T47D (cell line): ENCODE measurements at regions not wholly inside any gene's neighbourhood (a gene's known extent, or its start where the extent isn't known, plus 50 kb on each side); places are given as distances from the start of the nearest gene placed in this dataset.

ENCODE experiments used
- DNase-seq, 2 experiments: peaks; one replicate each; pipeline versions ENCODE4 v3.0.0 to v3.0.0-alpha.2; 2011 to 2012; ENCODE audit warnings: low read depth in 1 of 2, low spot score in 1 of 2
- JUND ChIP-seq: IDR thresholded peaks from 2 replicates; pipeline ENCODE4 v1.6.1; 2012; ENCODE audit warnings: low read depth
- in situ Hi-C: cut with HindIII; loops from 2 replicates; pipeline ENCODE4 v1.10.0; 2016; ENCODE audit warnings: low sequenced_read_pairs, low pct_unique_long_range_greater_than_20kb

DNA sequence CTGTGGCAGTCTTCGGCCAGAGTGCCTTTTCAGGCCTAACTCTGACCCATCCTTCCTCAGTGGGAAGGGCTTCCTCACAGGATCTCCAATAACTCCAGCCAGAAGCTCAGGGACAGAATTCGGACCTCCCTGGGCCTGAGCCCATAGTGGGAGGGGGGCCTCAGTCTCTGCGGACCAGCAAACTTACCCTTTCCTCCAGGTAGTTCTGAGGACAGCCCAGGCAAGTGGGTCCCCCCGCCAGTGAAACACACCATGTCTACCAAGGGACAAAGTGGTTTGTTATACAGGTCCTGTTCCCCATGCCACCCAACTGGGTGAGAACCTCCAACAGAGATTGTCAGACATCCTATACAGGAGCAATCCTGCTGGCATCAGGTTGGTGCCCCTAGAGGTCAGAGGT lies 350.4 kb downstream of the RAB28 start:
- no peak for TF ChIP-seq JUND
- no peak for DNase-seq
- in situ Hi-C loops: no loop called here

DNA sequence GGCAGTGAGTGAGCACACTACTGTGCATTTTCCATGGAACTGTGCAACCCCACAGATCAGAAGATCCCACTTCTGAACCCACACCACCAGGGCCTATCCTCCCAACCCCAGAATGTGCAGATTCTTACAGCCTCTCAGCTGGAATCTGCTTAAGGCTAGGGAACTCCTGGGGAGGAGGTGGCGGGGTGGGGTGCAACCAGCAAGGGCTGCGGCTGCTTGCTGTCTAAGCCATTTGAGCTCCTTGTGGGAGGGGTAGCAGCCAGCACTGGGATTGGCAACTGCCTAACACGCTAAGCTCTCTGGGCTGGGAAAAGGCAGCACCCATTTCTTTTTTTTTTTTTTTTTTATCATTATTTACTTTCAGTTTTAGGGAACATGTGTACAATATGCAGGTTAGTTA lies 353.3 kb downstream of the RAB28 start:
- TF ChIP-seq JUND: no peak
- no peak for DNase-seq
- in situ Hi-C loops: no loop called here

DNA sequence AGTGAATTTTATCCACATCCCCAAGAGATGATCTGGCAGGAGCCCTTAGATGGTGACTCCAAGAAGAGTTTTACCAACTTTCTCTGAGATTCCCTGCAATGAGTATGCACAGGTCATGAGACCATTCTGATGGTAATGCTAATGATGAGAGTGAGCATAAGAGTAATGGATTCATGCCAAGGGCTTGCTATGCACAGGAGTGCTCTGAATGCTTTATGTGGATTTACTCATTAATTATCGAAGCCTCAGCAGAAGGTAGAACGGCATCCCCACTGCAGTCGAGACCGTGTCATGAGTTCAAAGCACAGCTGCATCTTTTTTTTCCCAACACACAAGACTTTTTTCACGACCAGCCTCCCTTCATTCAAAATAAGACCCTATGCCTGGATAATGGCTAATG lies 355.0 kb downstream of the RAB28 start:
- no peak for TF ChIP-seq JUND
- no peak for DNase-seq
- in situ Hi-C loops: no loop called here

DNA sequence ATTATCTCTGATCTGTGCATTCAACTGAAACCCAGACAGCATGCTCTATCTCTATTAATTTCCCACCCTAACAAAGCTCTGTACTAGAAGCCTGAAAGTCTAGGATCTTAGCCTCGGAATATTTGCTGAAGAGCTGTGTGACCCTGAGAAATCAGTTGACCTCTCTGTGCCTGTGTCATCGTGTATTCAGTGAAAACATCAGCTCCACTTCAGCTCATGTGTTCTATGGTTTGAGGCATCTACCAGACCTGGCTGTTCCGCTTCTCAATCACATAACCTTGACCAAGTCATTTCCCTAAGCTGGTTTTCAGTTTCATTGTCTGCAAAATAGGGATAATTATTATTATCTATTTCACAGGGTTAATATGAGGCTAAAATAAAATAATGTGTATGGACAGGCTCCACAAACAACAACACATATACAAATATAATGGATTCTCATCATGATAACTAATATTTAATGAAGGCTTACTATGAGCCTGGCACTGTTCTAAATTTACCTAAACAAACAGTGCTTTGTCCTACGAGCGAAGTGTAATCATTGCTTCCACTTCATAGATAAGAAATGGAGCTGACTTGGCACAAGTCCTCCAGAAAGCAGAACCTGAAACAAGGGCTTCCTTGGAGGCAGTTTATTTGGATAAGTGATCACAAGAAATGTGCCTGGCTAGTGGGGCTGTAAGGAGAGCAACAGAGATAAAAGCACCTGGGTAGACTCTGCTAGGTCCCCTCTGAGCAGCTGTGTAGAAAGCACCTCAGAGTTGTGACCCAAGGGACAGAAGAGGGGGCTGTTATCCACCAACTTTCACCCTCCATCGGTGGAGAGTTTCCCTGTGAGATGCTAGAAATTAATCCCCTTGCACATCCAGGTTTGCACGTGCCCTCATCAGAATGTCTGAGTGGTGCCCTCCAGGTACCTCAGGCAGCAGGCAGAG lies 356.9 kb downstream of the RAB28 start:
- DNase-seq: no peak
- in situ Hi-C loops: no loop called here
- no peak for TF ChIP-seq JUND

DNA sequence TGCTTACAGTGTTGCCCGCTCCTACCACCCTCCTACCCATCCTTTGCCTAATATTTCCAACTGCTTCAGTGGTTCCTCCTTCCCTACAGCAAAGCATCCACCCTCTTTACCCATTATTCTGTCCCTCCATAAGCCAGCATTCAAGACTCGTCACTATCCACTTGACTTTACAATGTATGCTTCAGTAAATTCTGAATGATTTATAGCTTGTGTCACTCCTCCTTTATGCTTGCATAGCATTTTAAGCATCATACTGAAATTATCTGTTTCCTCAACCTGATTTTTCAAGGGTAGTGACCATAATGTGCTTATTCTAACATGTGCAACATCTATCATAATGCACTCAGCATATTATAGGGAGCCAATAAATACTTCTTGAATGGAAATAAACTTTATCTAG lies 365.5 kb downstream of the RAB28 start:
- DNase-seq: no peak
- no peak for TF ChIP-seq JUND
- in situ Hi-C loops: no loop called here

DNA sequence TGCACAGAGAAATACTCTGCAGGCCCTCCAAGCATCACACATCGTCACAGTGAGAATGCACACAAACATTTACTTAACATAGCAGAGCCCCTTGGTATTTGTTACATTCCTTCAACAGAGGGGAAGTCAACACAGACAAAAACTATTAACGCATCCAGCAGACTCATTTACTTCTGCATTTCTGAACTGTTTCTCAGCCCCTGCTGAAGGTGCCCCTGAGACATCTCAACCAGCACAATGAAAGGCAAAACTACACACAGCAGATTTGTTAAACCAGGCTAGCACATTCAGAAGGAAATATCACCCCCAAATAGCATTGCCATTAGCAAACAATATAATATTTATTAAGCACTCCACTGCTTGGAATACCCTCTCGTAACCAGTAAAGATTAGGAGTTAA lies 367.0 kb downstream of the RAB28 start:
- no peak for TF ChIP-seq JUND
- no peak for DNase-seq
- in situ Hi-C loops: no loop called here

DNA sequence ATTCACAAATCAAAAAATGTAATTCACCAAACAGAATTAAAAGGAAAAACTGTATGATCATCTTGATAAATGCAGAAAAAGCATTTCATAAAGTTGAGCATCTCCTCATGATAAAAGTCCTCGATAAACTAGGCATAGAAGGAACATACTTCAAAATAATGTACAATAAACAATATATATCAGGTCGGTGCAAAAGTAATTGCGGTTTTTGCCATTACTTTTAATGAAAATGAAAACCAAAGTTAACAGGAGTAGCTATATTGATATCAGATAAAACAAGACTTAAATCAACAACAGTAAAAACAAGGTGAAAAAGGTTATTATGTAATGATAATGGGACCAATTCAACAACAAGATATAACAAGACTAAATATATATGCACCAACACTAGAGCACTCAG lies 372.1 kb downstream of the RAB28 start:
- in situ Hi-C loops: no loop called here

DNA sequence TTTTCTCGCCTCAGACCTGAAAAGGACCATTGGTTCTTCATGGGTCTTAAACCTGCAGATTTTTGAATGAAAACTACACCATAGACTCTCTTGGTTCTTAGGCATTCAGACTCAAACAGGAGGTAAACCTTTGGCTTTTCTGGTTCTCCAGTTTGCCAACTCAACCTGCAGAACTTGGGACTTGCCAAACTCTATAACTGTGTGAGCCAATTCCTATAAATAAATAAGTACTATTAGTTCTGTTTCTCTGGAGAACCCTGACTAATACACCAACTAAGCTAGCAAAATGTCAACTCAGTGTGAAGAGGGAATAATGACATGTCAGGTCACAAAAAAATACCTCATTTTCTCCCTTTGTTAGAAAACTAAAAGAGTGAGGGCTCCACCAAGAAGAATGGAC lies 374.6 kb downstream of the RAB28 start:
- in situ Hi-C loops: no loop called here
- DNase-seq: no peak
- no peak for TF ChIP-seq JUND

More for the DNA sequence above, 372.1 kb downstream of the RAB28 start:
- TF ChIP-seq JUND: no peak
- no peak for DNase-seq

DNA sequence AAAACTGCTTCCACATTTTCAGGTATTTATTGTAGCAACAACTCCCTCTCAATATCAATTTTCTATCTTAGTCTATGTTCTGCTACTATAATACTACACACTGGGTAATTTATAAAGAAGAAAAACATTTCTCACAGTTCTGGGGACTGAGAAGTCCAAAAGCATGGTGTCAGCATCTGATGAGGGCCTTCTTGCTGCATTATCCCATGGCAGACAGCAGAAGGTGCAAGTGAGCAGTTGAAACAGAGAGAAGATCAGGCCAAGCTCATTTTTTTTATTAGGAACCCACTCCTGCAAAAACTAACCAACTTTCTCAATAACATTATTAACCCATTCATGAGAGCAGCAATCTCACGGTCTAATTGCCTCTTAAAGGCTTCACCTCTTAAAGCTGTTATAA lies 376.0 kb downstream of the RAB28 start:
- in situ Hi-C loops: no loop called here
- no peak for DNase-seq
- no peak for TF ChIP-seq JUND

DNA sequence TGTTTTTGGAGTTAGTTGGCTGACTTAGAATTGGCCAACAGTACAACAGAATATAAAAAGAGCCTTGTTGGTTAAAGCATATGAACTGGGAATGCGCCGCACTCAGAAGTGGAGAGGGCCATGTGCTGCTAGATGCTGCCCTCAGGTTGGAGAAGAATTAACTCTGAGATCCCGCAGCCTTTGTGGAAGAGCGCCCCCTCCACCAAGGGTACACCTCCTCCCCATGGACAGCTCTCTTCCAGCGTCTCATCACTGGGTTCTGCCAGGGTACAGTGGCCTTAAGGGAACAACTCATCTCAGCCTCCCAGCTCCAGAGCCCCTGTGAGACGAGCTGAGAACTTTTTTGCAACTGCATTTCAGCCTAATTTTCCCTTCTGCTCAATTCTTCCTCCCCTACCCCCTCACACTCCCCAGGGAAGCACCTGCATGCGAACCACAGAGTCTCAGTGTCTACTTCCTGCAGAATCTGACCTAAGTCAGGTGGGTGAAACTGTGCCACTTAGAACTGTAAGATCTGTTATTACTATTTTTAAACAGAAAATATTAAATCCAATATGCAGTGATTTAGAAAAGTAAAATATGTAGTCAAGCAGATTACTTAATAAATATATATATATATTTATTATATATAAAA lies 380.6 kb downstream of the RAB28 start:
- no peak for DNase-seq
- no peak for TF ChIP-seq JUND
- in situ Hi-C loops: no loop called here

DNA sequence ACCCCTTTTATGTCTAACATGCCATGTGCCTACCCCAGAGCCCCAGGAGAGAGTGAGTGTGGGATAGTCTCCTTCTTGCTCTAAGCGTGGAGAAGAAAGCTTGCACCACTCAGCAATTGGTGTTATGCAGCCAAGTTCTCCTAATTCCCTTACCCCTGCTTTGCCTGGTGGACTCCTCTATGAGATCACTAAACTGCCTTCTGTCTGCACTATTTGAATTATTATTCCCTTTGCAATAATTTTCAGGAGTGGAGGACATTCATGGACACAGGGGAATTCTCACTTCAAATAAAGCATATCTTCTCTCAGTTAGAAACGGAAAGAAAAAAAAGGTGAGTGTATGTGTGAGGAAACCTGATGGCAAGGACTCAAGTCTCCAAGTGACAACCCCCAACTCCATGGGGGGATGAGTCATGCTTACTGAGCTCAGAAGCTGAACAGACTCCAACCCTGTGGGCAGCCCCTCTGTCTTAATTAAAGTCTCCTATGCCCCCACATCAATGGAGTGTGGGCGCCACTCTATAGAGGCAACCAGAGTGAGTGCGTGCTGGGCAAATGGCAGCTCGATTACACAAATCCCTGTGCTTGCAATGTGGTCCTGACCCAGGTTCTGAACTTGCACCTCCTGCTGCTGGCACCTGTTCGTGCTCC lies 381.9 kb downstream of the RAB28 start:
- in situ Hi-C loops: no loop called here
- TF ChIP-seq JUND: no peak
- DNase-seq: no peak

DNA sequence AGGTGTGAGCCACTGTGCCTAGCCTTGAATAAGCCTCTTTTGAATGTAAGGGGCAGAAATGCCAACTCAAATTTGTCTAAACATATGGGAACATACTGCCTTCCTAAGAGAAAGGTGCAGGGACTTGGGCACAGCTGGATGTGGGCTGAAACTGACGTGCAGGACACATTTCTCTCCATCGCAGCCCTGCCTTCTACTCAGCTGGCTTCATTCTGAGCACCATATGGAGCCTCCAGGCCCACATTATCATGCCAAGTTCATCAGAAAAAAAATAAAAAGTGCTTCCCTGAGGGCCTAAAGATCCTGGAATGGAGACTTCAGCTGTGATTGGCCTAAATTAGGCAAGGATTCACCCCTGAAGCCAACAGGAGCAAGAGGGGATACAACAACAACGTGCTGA lies 386.2 kb downstream of the RAB28 start:
- no peak for TF ChIP-seq JUND
- no peak for DNase-seq
- in situ Hi-C loops: no loop called here

DNA sequence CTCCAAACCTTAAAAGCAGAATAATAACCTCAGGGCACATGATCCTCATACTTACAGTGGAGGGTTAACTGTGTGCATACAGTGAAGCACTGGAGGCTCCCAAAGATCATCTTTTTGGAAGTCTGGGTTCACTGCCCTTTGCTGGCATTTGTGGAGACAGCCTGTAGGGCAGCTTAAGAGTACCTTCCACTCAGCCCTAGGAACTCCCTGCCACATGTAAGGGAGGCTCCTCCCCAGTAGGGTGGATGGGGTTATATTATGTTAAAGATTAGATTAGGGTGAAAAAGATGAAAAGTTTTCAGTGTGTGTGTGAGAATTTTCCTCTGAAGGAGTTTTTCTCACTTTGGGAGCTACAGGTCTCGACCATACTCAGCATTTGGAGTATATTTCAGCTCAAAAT lies 388.4 kb downstream of the RAB28 start:
- in situ Hi-C loops: no loop called here
- TF ChIP-seq JUND: no peak
- no peak for DNase-seq
